Adrenal gland (tissue), 9 donors: ENCODE measurements at regions not wholly inside any gene's neighbourhood (a gene's known extent, or its start where the extent isn't known, plus 50 kb on each side); places are given as distances from the start of the nearest gene placed in this dataset.

Experiments
- DNase-seq, 7 donors: peaks; one replicate each; pipeline ENCODE4 v3.0.0-alpha.2; 2019 to 2020
- H3K27ac ChIP-seq, 5 donors: fragments of 200-600 bp; sonication (generic) in 4 of 5; 1 replicate in 3 of 5; 2 replicates in 2 of 5; pipeline versions ENCODE4 v1.5.1 to v1.8.0; 2016 to 2020; ENCODE audit warnings: mild to moderate bottlenecking in 1 of 5
- H3K27me3 ChIP-seq: fragments of 200-600 bp; 2 replicates; pipeline ENCODE4 v1.8.0; 2021
- H3K36me3 ChIP-seq, 2 donors: fragments of 200-600 bp; replicated peaks in 1 of 2; 1 replicate in 1 of 2; 2 replicates in 1 of 2; pipeline versions ENCODE4 v1.5.1 to v1.8.0; 2018 to 2022
- H3K4me1 ChIP-seq, 2 donors: fragments of 200-600 bp; replicated peaks in 1 of 2; 1 replicate in 1 of 2; 2 replicates in 1 of 2; pipeline versions ENCODE4 v1.5.1 to v1.8.0; 2018 to 2021
- H3K4me3 ChIP-seq, 4 donors: fragments of 200-600 bp; sonication (generic) in 3 of 4; one replicate each; pipeline ENCODE4 v1.5.1; 2016 to 2018
- H3K9me3 ChIP-seq, 3 donors: fragments of 200-600 bp; sonication (generic) in 1 of 3; replicated peaks in 1 of 3; 1 replicate in 2 of 3; 2 replicates in 1 of 3; pipeline versions ENCODE4 v1.5.1 to v1.8.0; 2016 to 2021
- CTCF ChIP-seq, 6 experiments: fragments of 450-650 bp in 4 of 6; fragments of 200-600 bp in 2 of 6; sonication (generic) in 1 of 6; IDR thresholded peaks; 1 replicate in 5 of 6; 2 replicates in 1 of 6; pipeline versions ENCODE4 v1.5.1 to v1.8.0; 2016 to 2021; ENCODE audit warnings: antibody characterized with exemption in 6 of 6, mild to moderate bottlenecking in 2 of 6, moderate library complexity in 1 of 6
- POLR2A ChIP-seq, 2 donors: fragments of 450-650 bp; IDR thresholded peaks; one replicate each; pipeline ENCODE4 v1.6.1; 2017; ENCODE audit warnings: antibody characterized with exemption in 2 of 2, mild to moderate bottlenecking in 2 of 2, moderate library complexity in 1 of 2
- WGBS, 4 donors: extraction: QIAGEN DNeasy Blood & Tissue Kit in 2 of 4; methylation state at CpG; one replicate each; pipeline versions ENCODE4 v1.1.5 to v1.1.7; 2013 to 2017; 5-methylcytosine and 5-hydroxymethylcytosine counted together
- intact Hi-C, 2 donors: fragments of 100-400 bp; cut with DNase I; formaldehyde crosslinking; loops; one replicate each; pipeline versions ENCODE4 v1.14.1 to v1.15.0; 2022 to 2023
- donor health status: healthy with polysubstance abuse.
- donor health status: Bipolar disorder and iron deficiency.
- donor health status: DM: yes; HTN: yes; CAD: no.
- donor health status: DM: no; HTN: no; CAD: no.
- donor health status: DM: no; HTN: no; CAD: no.

DNA sequence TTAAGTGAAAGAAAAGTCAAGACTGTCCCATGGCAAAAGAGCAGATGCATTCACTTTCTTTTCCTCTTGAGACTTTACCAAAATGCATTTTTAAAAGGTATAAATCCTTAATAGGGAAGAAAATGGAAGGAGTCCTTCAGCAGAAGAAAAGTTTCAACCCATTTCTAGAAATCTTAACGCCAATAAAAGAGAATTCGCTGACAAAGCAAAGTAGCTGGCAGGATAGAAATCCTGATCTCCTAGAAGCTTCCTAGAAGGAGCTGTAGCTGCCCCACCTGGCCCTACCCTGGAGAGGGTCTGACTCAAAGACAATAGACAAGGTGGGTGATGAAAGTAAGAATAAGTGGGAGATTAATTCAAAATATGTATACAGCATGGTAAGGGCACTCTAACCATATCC lies 144.9 kb upstream of the PKDCC start:
- intact Hi-C loops: no loop called here
- H3K9me3 ChIP-seq: no peaks in the 10 kb centered on the region
- no peaks in the 10 kb centered on the region for H3K4me1 ChIP-seq
- no peak overlapping the region for H3K27ac ChIP-seq
- TF ChIP-seq POLR2A (IDR thresholded peaks at IDR 0.05): no peak
- no peak for TF ChIP-seq CTCF (IDR thresholded peaks at IDR 0.05)
- no peaks in the 10 kb centered on the region for H3K36me3 ChIP-seq
- whole genome bisulfite sequencing, 4 donors: 80 to 94% (median 86%) methylated on average over 2 of the region's 2 CpGs
- H3K27me3 ChIP-seq: no peaks in the 10 kb centered on the region
- no peak overlapping the region for H3K4me3 ChIP-seq
- DNase-seq: no peak

GRCh38 chr2:41903474-41904135 lies 144.2 kb upstream of the PKDCC start:
- Histone ChIP-seq H3K27ac (no peak overlapping the region), H3K36me3 (no peaks in the 10 kb centered on the region), H3K4me1 (no peaks in the 10 kb centered on the region), H3K27me3 (no peaks in the 10 kb centered on the region), H3K4me3 (no peak overlapping the region), H3K9me3 (no peaks in the 10 kb centered on the region)
- DNase-seq: no peak
- TF ChIP-seq POLR2A (IDR thresholded peaks at IDR 0.05) (no peak), CTCF (IDR thresholded peaks at IDR 0.05) (no peak)
- intact Hi-C loops: no loop called here

DNA sequence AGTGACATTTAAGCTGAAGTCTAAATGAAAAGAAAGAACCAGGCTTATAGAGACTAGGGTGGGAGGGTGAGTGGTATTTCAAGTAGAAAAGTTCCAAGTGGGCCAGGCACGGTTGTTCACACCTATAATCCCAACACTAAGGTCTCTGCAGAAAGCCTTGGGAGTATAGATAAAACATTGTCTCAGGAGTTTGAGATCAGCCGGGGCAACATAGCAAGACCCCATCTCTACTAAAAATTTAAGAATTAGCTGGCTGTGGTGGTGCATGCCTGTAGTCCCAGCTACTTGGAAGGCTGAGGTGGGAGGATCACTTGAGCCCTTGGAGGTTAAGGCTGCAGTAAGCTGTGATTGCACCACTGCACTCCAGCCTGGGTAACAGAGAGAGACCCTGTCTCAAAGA lies 143.4 kb upstream of the PKDCC start:
- WGBS, 4 donors: 69 to 95% (median 92%) methylated on average over 2 of the region's 2 CpGs
- H3K9me3 ChIP-seq: no peaks in the 10 kb centered on the region

GRCh38 chr2:41905597-41906337 lies 142.1 kb upstream of the PKDCC start:
- no peaks in the 10 kb centered on the region for H3K9me3 ChIP-seq
- no peak for TF ChIP-seq POLR2A (IDR thresholded peaks at IDR 0.05)
- TF ChIP-seq CTCF (IDR thresholded peaks at IDR 0.05): no peak
- DNase-seq: peak in 1 of 7 donors; percentile 18
- no peak overlapping the region for H3K27ac ChIP-seq
- H3K27me3 ChIP-seq: no peaks in the 10 kb centered on the region
- intact Hi-C loops: no loop called here
- H3K4me3 ChIP-seq: no peak overlapping the region
- WGBS, 4 donors: 69 to 77% (median 73%) methylated on average over 7 of the region's 7 CpGs
- no peaks in the 10 kb centered on the region for H3K36me3 ChIP-seq
- H3K4me1 ChIP-seq: no peaks in the 10 kb centered on the region

More for the DNA sequence above, 143.4 kb upstream of the PKDCC start:
- peak in 1 of 7 donors; percentile 1 for DNase-seq
- Histone ChIP-seq H3K27ac (no peak overlapping the region), H3K4me3 (no peak overlapping the region), H3K27me3 (no peaks in the 10 kb centered on the region), H3K4me1 (no peaks in the 10 kb centered on the region), H3K36me3 (no peaks in the 10 kb centered on the region)
- TF ChIP-seq POLR2A (IDR thresholded peaks at IDR 0.05): no peak
- no peak for TF ChIP-seq CTCF (IDR thresholded peaks at IDR 0.05)
- intact Hi-C loops: no loop called here
